ENCODE measurements at regions not wholly inside any gene's neighbourhood (a gene's known extent, or its start where the extent isn't known, plus 50 kb on each side); places are given as distances from the start of the nearest gene placed in this dataset.

GRCh38 chr5:15027764-15028163 is 156.2 kb upstream of the ANKH start:
- H3K27me3 Mint-ChIP-seq = peaks cover 35 to 60% of the 10 kb centered on the region in 2 donors
- no peak for ATAC-seq
- H3K4me1 Mint-ChIP-seq (ENCODE audit: low read depth in 2 of 2) = no peaks in the 10 kb centered on the region
- no peaks in the 10 kb centered on the region for H3K36me3 Mint-ChIP-seq
- no peak for DNase-seq (ENCODE audit: low spot score)
- no peak overlapping the region for H3K4me3 Mint-ChIP-seq
- no peaks in the 10 kb centered on the region for H3K9me3 Mint-ChIP-seq
- no peak overlapping the region for H3K27ac Mint-ChIP-seq

- no peaks in the 10 kb centered on the region for H3K9me3 Mint-ChIP-seq
- peaks cover 35 to 54% of the 10 kb centered on the region in 2 donors for H3K27me3 Mint-ChIP-seq
- DNase-seq (ENCODE audit: low spot score) (no peak), ATAC-seq (no peak)
- H3K27ac Mint-ChIP-seq = no peak overlapping the region
- no peaks in the 10 kb centered on the region for H3K4me1 Mint-ChIP-seq (ENCODE audit: low read depth in 2 of 2)
- no peak overlapping the region for H3K4me3 Mint-ChIP-seq
- no peaks in the 10 kb centered on the region for H3K36me3 Mint-ChIP-seq
Measured at GRCh38 chr5:15026944-15027343, 155.4 kb upstream of the ANKH start.

GRCh38 chr5:15026011-15026893 is 154.7 kb upstream of the ANKH start:
- no peaks in the 10 kb centered on the region for H3K4me1 Mint-ChIP-seq (ENCODE audit: low read depth in 2 of 2)
- DNase-seq (ENCODE audit: low spot score) = no peak
- H3K4me3 Mint-ChIP-seq = no peak overlapping the region
- H3K9me3 Mint-ChIP-seq = no peaks in the 10 kb centered on the region
- no peaks in the 10 kb centered on the region for H3K36me3 Mint-ChIP-seq
- no peak for ATAC-seq
- no peak overlapping the region for H3K27ac Mint-ChIP-seq
- H3K27me3 Mint-ChIP-seq = peaks cover 34 to 47% of the 10 kb centered on the region in 2 donors

GRCh38 chr5:15023846-15024245 is 152.3 kb upstream of the ANKH start:
- no peak for ATAC-seq
- peaks cover 30 to 44% of the 10 kb centered on the region in 2 donors for H3K27me3 Mint-ChIP-seq
- H3K9me3 Mint-ChIP-seq = no peaks in the 10 kb centered on the region
- no peak for DNase-seq (ENCODE audit: low spot score)
- no peaks in the 10 kb centered on the region for H3K36me3 Mint-ChIP-seq
- H3K27ac Mint-ChIP-seq = no peak overlapping the region
- H3K4me3 Mint-ChIP-seq = no peak overlapping the region
- H3K4me1 Mint-ChIP-seq (ENCODE audit: low read depth in 2 of 2) = no peaks in the 10 kb centered on the region

GRCh38 chr5:15023266-15023665 is 151.7 kb upstream of the ANKH start:
- no peak overlapping the region for H3K4me3 Mint-ChIP-seq
- DNase-seq (ENCODE audit: low spot score) (no peak), ATAC-seq (no peak)
- H3K27ac Mint-ChIP-seq = no peak overlapping the region
- no peaks in the 10 kb centered on the region for H3K9me3 Mint-ChIP-seq
- no peaks in the 10 kb centered on the region for H3K36me3 Mint-ChIP-seq
- no peaks in the 10 kb centered on the region for H3K4me1 Mint-ChIP-seq (ENCODE audit: low read depth in 2 of 2)
- peaks cover 26 to 38% of the 10 kb centered on the region in 2 donors for H3K27me3 Mint-ChIP-seq

GRCh38 chr5:15021266-15022046 is 149.9 kb upstream of the ANKH start:
- no peaks in the 10 kb centered on the region for H3K9me3 Mint-ChIP-seq
- H3K27me3 Mint-ChIP-seq = peaks cover 16 to 24% of the 10 kb centered on the region in 2 donors
- no peaks in the 10 kb centered on the region for H3K4me1 Mint-ChIP-seq (ENCODE audit: low read depth in 2 of 2)
- no peak for ATAC-seq
- H3K36me3 Mint-ChIP-seq = no peaks in the 10 kb centered on the region
- H3K4me3 Mint-ChIP-seq = no peak overlapping the region
- no peak overlapping the region for H3K27ac Mint-ChIP-seq
- DNase-seq (ENCODE audit: low spot score) = no peak

GRCh38 chr5:15020736-15021135 is 149.2 kb upstream of the ANKH start:
- ATAC-seq = no peak

GRCh38 chr5:15014809-15015208 is 143.2 kb upstream of the ANKH start:
- ATAC-seq = no peak
- no peaks in the 10 kb centered on the region for H3K4me1 Mint-ChIP-seq (ENCODE audit: low read depth in 2 of 2)
- H3K36me3 Mint-ChIP-seq = no peaks in the 10 kb centered on the region

More at GRCh38 chr5:15020736-15021135, 149.2 kb upstream of the ANKH start:
- Mint-ChIP-seq H3K9me3 (no peaks in the 10 kb centered on the region), H3K4me3 (no peak overlapping the region), H3K27ac (no peak overlapping the region), H3K36me3 (no peaks in the 10 kb centered on the region), H3K27me3 (peaks cover 16 to 19% of the 10 kb centered on the region in 2 donors), H3K4me1 (ENCODE audit: low read depth in 2 of 2) (no peaks in the 10 kb centered on the region)
- no peak for DNase-seq (ENCODE audit: low spot score)

GRCh38 chr5:15013654-15014463 is 142.3 kb upstream of the ANKH start:
- ATAC-seq = no peak
- H3K27me3 Mint-ChIP-seq = peaks cover 0 to 10% of the 10 kb centered on the region in 2 donors
- H3K36me3 Mint-ChIP-seq = no peaks in the 10 kb centered on the region
- no peak overlapping the region for H3K27ac Mint-ChIP-seq
- no peak for DNase-seq (ENCODE audit: low spot score)
- H3K9me3 Mint-ChIP-seq = no peaks in the 10 kb centered on the region
- H3K4me1 Mint-ChIP-seq (ENCODE audit: low read depth in 2 of 2) = no peaks in the 10 kb centered on the region
- H3K4me3 Mint-ChIP-seq = no peak overlapping the region

More at GRCh38 chr5:15014809-15015208, 143.2 kb upstream of the ANKH start:
- Mint-ChIP-seq H3K9me3 (no peaks in the 10 kb centered on the region), H3K4me3 (no peak overlapping the region), H3K27ac (no peak overlapping the region), H3K27me3 (peaks cover 0 to 10% of the 10 kb centered on the region in 2 donors)
- DNase-seq (ENCODE audit: low spot score) = no peak

GRCh38 chr5:15012061-15012460 is 140.5 kb upstream of the ANKH start:
- Mint-ChIP-seq H3K9me3 (no peaks in the 10 kb centered on the region), H3K27ac (no peak overlapping the region), H3K27me3 (peaks cover 0 to 8% of the 10 kb centered on the region in 2 donors), H3K4me1 (ENCODE audit: low read depth in 2 of 2) (no peaks in the 10 kb centered on the region), H3K4me3 (no peak overlapping the region), H3K36me3 (no peaks in the 10 kb centered on the region)
- DNase-seq (ENCODE audit: low spot score) (no peak), ATAC-seq (peak in 1 of 2 donors; percentile 33)

- Mint-ChIP-seq H3K36me3 (no peaks in the 10 kb centered on the region), H3K4me1 (ENCODE audit: low read depth in 2 of 2) (no peaks in the 10 kb centered on the region), H3K9me3 (no peaks in the 10 kb centered on the region), H3K27me3 (peaks cover 9 to 15% of the 10 kb centered on the region in 2 donors), H3K4me3 (no peak overlapping the region), H3K27ac (no peak overlapping the region)
- no peak for DNase-seq (ENCODE audit: low spot score)
- ATAC-seq = no peak
Measured at GRCh38 chr5:15010936-15011335, 139.4 kb upstream of the ANKH start.

- DNase-seq (ENCODE audit: low spot score) (no peak), ATAC-seq (no peak)
- Mint-ChIP-seq H3K9me3 (no peaks in the 10 kb centered on the region), H3K4me1 (ENCODE audit: low read depth in 2 of 2) (no peaks in the 10 kb centered on the region), H3K4me3 (no peak overlapping the region), H3K27ac (no peak overlapping the region), H3K36me3 (no peaks in the 10 kb centered on the region), H3K27me3 (peaks cover 21 to 24% of the 10 kb centered on the region in 2 donors)
Measured at GRCh38 chr5:15009420-15009819, 137.8 kb upstream of the ANKH start.

GRCh38 chr5:15008921-15009320 is 137.3 kb upstream of the ANKH start:
- Mint-ChIP-seq H3K9me3 (no peaks in the 10 kb centered on the region), H3K27me3 (peaks cover 21 to 25% of the 10 kb centered on the region in 2 donors), H3K27ac (no peak overlapping the region), H3K4me1 (ENCODE audit: low read depth in 2 of 2) (no peaks in the 10 kb centered on the region), H3K36me3 (no peaks in the 10 kb centered on the region), H3K4me3 (no peak overlapping the region)
- ATAC-seq (no peak), DNase-seq (ENCODE audit: low spot score) (no peak)

Data from natural killer cell treated with Interleukin-12 subunit alpha and Interleukin-12 subunit beta and Interleukin-15 and Interleukin-18, amount 100 ng/mL, for 72 hours (primary cell).